Omental fat pad (tissue), 3 donors: ENCODE measurements at regions not wholly inside any gene's neighbourhood (a gene's known extent, or its start where the extent isn't known, plus 50 kb on each side); places are given as distances from the start of the nearest gene placed in this dataset.

Experiments used
- ATAC-seq: fragments of 150-250 bp; one replicate; pipeline ENCODE4 v1.9.1; 2016; ENCODE audit warnings: mild to moderate bottlenecking, moderate library complexity; ENCODE audit not compliant: low FRiP score
- DNase-seq: peaks from one replicate; pipeline ENCODE4 v3.0.0-alpha.2; 2019; ENCODE audit warnings: low spot score
- CTCF ChIP-seq, 3 donors: fragments of 450-650 bp; IDR thresholded peaks; one replicate each; pipeline ENCODE4 v1.5.1; 2016 to 2017; ENCODE audit warnings: antibody characterized with exemption in 3 of 3, mild to moderate bottlenecking in 3 of 3, moderate library complexity in 2 of 3

DNA sequence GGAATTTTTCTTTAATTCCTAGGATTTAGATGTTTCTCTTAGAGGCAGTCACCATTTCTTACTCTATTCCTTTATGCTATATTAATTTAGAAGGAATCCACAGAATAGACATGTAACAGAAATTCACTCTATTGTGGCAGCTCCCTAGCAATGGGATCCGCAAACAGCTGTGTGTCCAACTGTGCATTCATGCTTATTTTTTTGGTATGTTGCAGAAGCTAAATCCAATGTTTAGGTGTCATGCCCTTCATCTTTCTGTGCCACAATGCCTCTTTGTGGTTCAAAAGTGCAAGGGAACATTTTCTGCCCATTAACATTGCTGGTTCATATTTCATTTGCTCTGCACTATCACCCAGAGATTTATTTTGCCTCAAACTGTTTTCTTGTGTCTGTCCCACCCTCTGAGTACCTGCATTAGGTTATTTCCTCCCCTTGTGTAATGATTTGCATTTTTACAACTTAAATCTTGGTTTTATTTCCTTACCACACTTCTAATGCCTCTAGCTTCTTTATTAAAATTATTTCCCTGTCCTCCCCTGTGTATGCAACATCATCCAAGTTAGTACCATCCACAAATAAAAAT lies 816.5 kb downstream of the EFNA5 start:
- no peak for DNase-seq
- no peak for TF ChIP-seq CTCF (IDR thresholded peaks at IDR 0.05)
- ATAC-seq = no peak

DNA sequence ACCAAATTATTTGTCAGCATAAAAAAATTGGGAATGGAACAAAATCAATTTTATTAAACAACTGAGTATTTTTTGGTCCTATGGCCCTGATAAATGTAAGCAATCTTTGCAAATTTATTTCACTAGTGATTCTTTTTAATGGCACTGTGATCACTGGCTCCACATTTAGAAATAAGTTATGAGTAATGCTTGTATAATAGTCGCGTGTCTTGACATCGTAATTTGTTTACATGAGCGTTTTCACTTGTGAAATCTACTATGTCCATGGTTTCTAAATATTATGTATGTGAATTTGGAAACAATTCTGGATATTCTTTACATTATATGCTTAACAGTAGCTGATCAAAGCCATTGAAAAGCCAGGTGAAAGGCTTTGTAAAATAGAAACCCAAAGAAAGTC lies 817.5 kb downstream of the EFNA5 start:
- no peak for ATAC-seq
- DNase-seq = no peak
- no peak for TF ChIP-seq CTCF (IDR thresholded peaks at IDR 0.05)

- DNase-seq (no peak), ATAC-seq (no peak)
- no peak for TF ChIP-seq CTCF (IDR thresholded peaks at IDR 0.05)
Measured at GRCh38 chr5:106849266-106849665, 821.5 kb downstream of the EFNA5 start.

- no peak for DNase-seq
- TF ChIP-seq CTCF (IDR thresholded peaks at IDR 0.05) = no peak
- ATAC-seq = no peak
Measured at GRCh38 chr5:106843812-106844416, 826.8 kb downstream of the EFNA5 start.

GRCh38 chr5:106833517-106833916 lies 837.2 kb downstream of the EFNA5 start:
- no peak for TF ChIP-seq CTCF (IDR thresholded peaks at IDR 0.05)
- DNase-seq (no peak), ATAC-seq (no peak)

GRCh38 chr5:106827061-106827460 lies 843.7 kb downstream of the EFNA5 start:
- no peak for DNase-seq
- no peak for ATAC-seq
- TF ChIP-seq CTCF (IDR thresholded peaks at IDR 0.05) = no peak

DNA sequence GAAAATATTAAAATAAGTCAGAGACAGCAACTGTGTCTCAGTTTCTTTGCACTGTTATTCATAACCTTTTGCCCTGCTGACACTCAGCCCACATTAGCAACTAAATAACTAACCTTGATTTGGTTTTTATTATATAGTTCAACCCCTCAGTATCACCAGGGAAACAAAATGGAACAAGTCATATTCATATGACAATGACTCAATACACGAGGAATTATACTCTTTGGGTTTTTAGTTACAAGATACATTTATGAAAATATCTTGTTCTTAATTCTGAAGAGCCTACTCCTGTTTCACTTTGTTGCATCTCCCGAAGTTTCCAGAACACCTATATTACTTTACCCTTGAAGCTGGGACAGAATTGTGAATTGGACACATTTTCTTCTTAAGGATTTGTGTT lies 845.4 kb downstream of the EFNA5 start:
- no peak for DNase-seq
- TF ChIP-seq CTCF (IDR thresholded peaks at IDR 0.05) = no peak
- ATAC-seq = no peak
